Stomach (tissue), 8 donors: ENCODE measurements at regions not wholly inside any gene's neighbourhood (a gene's known extent, or its start where the extent isn't known, plus 50 kb on each side); places are given as distances from the start of the nearest gene placed in this dataset.

Experiments
- DNase-seq, 2 donors: peaks; one replicate each; pipeline versions ENCODE4 v3.0.0 to v3.0.0-alpha.2; 2013 to 2019
- H3K27ac ChIP-seq, 5 donors: fragments of 200-600 bp in 4 of 5; sonication (generic) in 4 of 5; one replicate each; pipeline ENCODE4 v1.5.1; 2013 to 2019; ENCODE audit warnings: mild to moderate bottlenecking in 1 of 5, moderate library complexity in 1 of 5
- H3K27me3 ChIP-seq, 3 donors: fragments of 200-600 bp; sonication (generic); one replicate each; pipeline ENCODE4 v1.5.1; 2017 to 2019; ENCODE audit warnings: mixed run types in 1 of 3
- H3K36me3 ChIP-seq, 4 donors: fragments of 200-600 bp; sonication (generic); 1 replicate in 3 of 4; 2 replicates in 1 of 4; pipeline ENCODE4 v1.5.1; 2016 to 2019
- H3K4me1 ChIP-seq, 4 donors: fragments of 200-600 bp; sonication (generic); one replicate each; pipeline ENCODE4 v1.5.1; 2016 to 2019
- H3K4me3 ChIP-seq, 4 donors: fragments of 200-600 bp; sonication (generic) in 3 of 4; one replicate each; pipeline ENCODE4 v1.5.1; 2016 to 2019; ENCODE audit warnings: mild to moderate bottlenecking in 1 of 4
- H3K9me3 ChIP-seq, 4 donors: fragments of 200-600 bp; sonication (generic); one replicate each; pipeline ENCODE4 v1.5.1; 2016 to 2019
- CTCF ChIP-seq, 7 experiments: fragments of 450-650 bp in 4 of 7; fragments of 200-600 bp in 3 of 7; sonication (generic) in 3 of 7; IDR thresholded peaks; one replicate each; pipeline ENCODE4 v1.5.1; 2016 to 2019; ENCODE audit warnings: antibody characterized with exemption in 7 of 7, control low read depth in 2 of 7, mild to moderate bottlenecking in 1 of 7
- EP300 ChIP-seq: sonication (generic); formaldehyde crosslinking; IDR thresholded peaks from one replicate; pipeline ENCODE4 v1.6.1; 2017; ENCODE audit warnings: antibody characterized with exemption
- POLR2A ChIP-seq, 4 donors: fragments of 450-650 bp; IDR thresholded peaks; one replicate each; pipeline ENCODE4 v1.6.1; 2016; ENCODE audit warnings: antibody characterized with exemption in 4 of 4, control low read depth in 2 of 4, mild to moderate bottlenecking in 1 of 4, moderate library complexity in 1 of 4
- POLR2AphosphoS5 ChIP-seq, 3 donors: sonication (generic); formaldehyde crosslinking; IDR thresholded peaks; one replicate each; pipeline ENCODE4 v1.6.1; 2016; ENCODE audit warnings: antibody characterized with exemption in 3 of 3
- WGBS, 5 donors: extraction: QIAGEN DNeasy Blood & Tissue Kit in 3 of 5; methylation state at CpG; one replicate each; pipeline versions ENCODE4 v1.1.5 to v1.1.7; 2013 to 2018; 5-methylcytosine and 5-hydroxymethylcytosine counted together
- intact Hi-C: fragments of 100-400 bp; cut with DNase I; formaldehyde crosslinking; loops from one replicate; pipeline ENCODE4 v1.15.1; 2023; ENCODE audit warnings: low total_unique reads
- donor health status: healthy with polysubstance abuse.
- donor health status: Bipolar disorder and iron deficiency.
- donor health status: healthy.

- H3K9me3 ChIP-seq, result peaks cover 0 to 24% (median 6%) of the 10 kb centered on the region in 4 donors
- H3K4me1 ChIP-seq, result no peaks in the 10 kb centered on the region
- DNase-seq, result no peak
- 89 to 91% (median 90%) methylated on average over 5 of the region's 5 CpGs for WGBS, 5 donors
- no peaks in the 10 kb centered on the region for H3K27me3 ChIP-seq
- no peak overlapping the region for H3K4me3 ChIP-seq
- no peak for TF ChIP-seq POLR2A (IDR thresholded peaks at IDR 0.05)
- no peak for TF ChIP-seq EP300
- no peak for TF ChIP-seq CTCF (IDR thresholded peaks at IDR 0.05)
- TF ChIP-seq POLR2AphosphoS5 (IDR thresholded peaks at IDR 0.05), result no peak
- intact Hi-C loops, result no loop called here
- no peak overlapping the region for H3K27ac ChIP-seq
- H3K36me3 ChIP-seq, result no peaks in the 10 kb centered on the region
These were observed 1315.2 kb upstream of the MIR17HG start for GRCh38 chr13:90032313-90032712.

DNA sequence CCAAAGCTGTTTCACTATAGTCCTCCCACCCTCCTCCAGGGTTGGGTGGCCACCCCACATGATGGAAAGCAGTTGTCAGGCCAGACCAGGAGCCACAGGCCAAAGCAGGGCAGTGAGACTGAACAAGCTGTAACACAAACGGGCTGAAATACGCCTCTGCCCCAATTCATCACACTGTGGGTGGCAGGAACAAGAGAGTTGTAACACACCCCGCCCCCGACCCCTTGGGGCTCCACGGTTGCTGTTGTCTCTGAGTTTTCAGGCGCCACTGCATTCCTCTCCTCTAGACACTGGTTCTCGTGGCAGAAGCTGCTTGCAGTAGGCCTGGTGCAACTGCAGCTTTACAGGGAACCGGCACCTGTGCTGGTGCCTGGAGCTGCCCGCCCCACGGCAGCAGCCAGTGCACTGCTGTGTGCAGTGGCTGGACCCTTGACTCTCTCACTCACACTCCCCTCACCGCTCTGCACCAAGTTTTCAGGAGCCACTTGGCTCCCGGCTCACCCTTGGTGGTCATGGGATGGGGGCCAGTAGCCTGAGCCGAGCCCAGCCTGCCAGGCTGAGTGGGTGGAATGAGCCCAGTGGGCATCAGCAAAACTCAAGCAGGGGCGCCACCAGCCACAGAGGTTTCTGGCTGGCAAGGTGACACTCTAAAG lies 1314.5 kb upstream of the MIR17HG start:
- Histone ChIP-seq H3K27me3 (no peaks in the 10 kb centered on the region), H3K27ac (no peak overlapping the region), H3K36me3 (no peaks in the 10 kb centered on the region), H3K9me3 (peaks cover 0 to 18% (median 3%) of the 10 kb centered on the region in 4 donors), H3K4me3 (no peak overlapping the region), H3K4me1 (no peaks in the 10 kb centered on the region)
- no peak for TF ChIP-seq CTCF (IDR thresholded peaks at IDR 0.05)
- TF ChIP-seq POLR2AphosphoS5 (IDR thresholded peaks at IDR 0.05), result no peak
- TF ChIP-seq EP300, result no peak
- no peak for TF ChIP-seq POLR2A (IDR thresholded peaks at IDR 0.05)
- no peak for DNase-seq
- intact Hi-C loops, result no loop called here
- 85 to 94% (median 87%) methylated on average over 12 to 14 of the region's 14 CpGs for WGBS, 5 donors

- no peak overlapping the region for H3K27ac ChIP-seq
- no peak overlapping the region for H3K4me3 ChIP-seq
- TF ChIP-seq CTCF (IDR thresholded peaks at IDR 0.05), result no peak
- TF ChIP-seq EP300, result no peak
- TF ChIP-seq POLR2A (IDR thresholded peaks at IDR 0.05), result no peak
- TF ChIP-seq POLR2AphosphoS5 (IDR thresholded peaks at IDR 0.05), result no peak
- peaks cover 0 to 11% (median 0%) of the 10 kb centered on the region in 4 donors for H3K9me3 ChIP-seq
- no peaks in the 10 kb centered on the region for H3K27me3 ChIP-seq
- 73 to 89% (median 84%) methylated on average over 3 of the region's 3 CpGs for WGBS, 5 donors
- H3K4me1 ChIP-seq, result no peaks in the 10 kb centered on the region
- DNase-seq, result no peak
- intact Hi-C loops, result no loop called here
- no peaks in the 10 kb centered on the region for H3K36me3 ChIP-seq
These were observed 1308.0 kb upstream of the MIR17HG start for GRCh38 chr13:90039516-90039915.

- intact Hi-C loops, result no loop called here
- 67 to 96% (median 89%) methylated on average over 1 to 2 of the region's 2 CpGs for WGBS, 5 donors
These were observed 1299.9 kb upstream of the MIR17HG start for GRCh38 chr13:90047600-90047999.

More at GRCh38 chr13:90047600-90047999, 1299.9 kb upstream of the MIR17HG start:
- Histone ChIP-seq H3K9me3 (peaks cover 0 to 21% (median 16%) of the 10 kb centered on the region in 4 donors), H3K27me3 (no peaks in the 10 kb centered on the region), H3K36me3 (no peaks in the 10 kb centered on the region), H3K4me3 (no peak overlapping the region), H3K4me1 (no peaks in the 10 kb centered on the region), H3K27ac (no peak overlapping the region)
- no peak for TF ChIP-seq POLR2A (IDR thresholded peaks at IDR 0.05)
- TF ChIP-seq CTCF (IDR thresholded peaks at IDR 0.05), result no peak
- TF ChIP-seq POLR2AphosphoS5 (IDR thresholded peaks at IDR 0.05), result no peak
- no peak for TF ChIP-seq EP300
- no peak for DNase-seq
